ENCODE measurements at regions not wholly inside any gene's neighbourhood (a gene's known extent, or its start where the extent isn't known, plus 50 kb on each side); places are given as distances from the start of the nearest gene placed in this dataset.

GRCh38 chr10:28975891-28976531 is 298.7 kb downstream of the BAMBI start:
- ATAC-seq (no peak), DNase-seq (no peak)
- CTCF ChIA-PET = no interaction called here
- Mint-ChIP-seq H3K27me3 (peaks cover 2% of the 10 kb centered on the region), H3K27ac (no peak overlapping the region), H3K9me3 (ENCODE audit: low read depth) (peaks cover 5% of the 10 kb centered on the region), H3K36me3 (no peaks in the 10 kb centered on the region), H3K4me3 (no peak overlapping the region), H3K4me1 (no peaks in the 10 kb centered on the region)

GRCh38 chr10:28977518-28977917 is 300.2 kb downstream of the BAMBI start:
- Mint-ChIP-seq H3K4me3 (no peak overlapping the region), H3K36me3 (no peaks in the 10 kb centered on the region), H3K27me3 (peaks cover 2% of the 10 kb centered on the region), H3K27ac (no peak overlapping the region), H3K4me1 (no peaks in the 10 kb centered on the region), H3K9me3 (ENCODE audit: low read depth) (peaks cover 5% of the 10 kb centered on the region)
- ATAC-seq (no peak), DNase-seq (no peak)
- CTCF ChIA-PET = no interaction called here

GRCh38 chr10:28980264-28980663 is 302.9 kb downstream of the BAMBI start:
- Mint-ChIP-seq H3K4me1 (peaks cover 4% of the 10 kb centered on the region), H3K27ac (no peak overlapping the region), H3K4me3 (no peak overlapping the region), H3K9me3 (ENCODE audit: low read depth) (peaks cover 5% of the 10 kb centered on the region), H3K36me3 (no peaks in the 10 kb centered on the region), H3K27me3 (peaks cover 2% of the 10 kb centered on the region)
- no peak for ATAC-seq
- no peak for DNase-seq
- CTCF ChIA-PET = no interaction called here

GRCh38 chr10:28981007-28981406 is 303.7 kb downstream of the BAMBI start:
- Mint-ChIP-seq H3K9me3 (ENCODE audit: low read depth) (peaks cover 5% of the 10 kb centered on the region), H3K27ac (no peak overlapping the region), H3K4me3 (no peak overlapping the region), H3K4me1 (peaks cover 4% of the 10 kb centered on the region), H3K27me3 (peaks cover 2% of the 10 kb centered on the region), H3K36me3 (no peaks in the 10 kb centered on the region)
- DNase-seq (no peak), ATAC-seq (no peak)
- CTCF ChIA-PET = no interaction called here

GRCh38 chr10:28982974-28983373 is 305.7 kb downstream of the BAMBI start:
- H3K9me3 Mint-ChIP-seq (ENCODE audit: low read depth) = no peaks in the 10 kb centered on the region
- H3K4me1 Mint-ChIP-seq = peaks cover 4% of the 10 kb centered on the region
- no peak overlapping the region for H3K27ac Mint-ChIP-seq
- H3K4me3 Mint-ChIP-seq = no peak overlapping the region
- no peaks in the 10 kb centered on the region for H3K36me3 Mint-ChIP-seq
- CTCF ChIA-PET = no interaction called here
- peaks cover 2% of the 10 kb centered on the region for H3K27me3 Mint-ChIP-seq
- DNase-seq = no peak
- ATAC-seq = no peak

GRCh38 chr10:28983799-28984198 is 305.1 kb upstream of the LYZL1 start:
- Mint-ChIP-seq H3K9me3 (ENCODE audit: low read depth) (no peaks in the 10 kb centered on the region), H3K27ac (no peak overlapping the region), H3K4me3 (no peak overlapping the region), H3K4me1 (peaks cover 4% of the 10 kb centered on the region), H3K36me3 (no peaks in the 10 kb centered on the region), H3K27me3 (no peaks in the 10 kb centered on the region)
- ATAC-seq (no peak), DNase-seq (no peak)
- CTCF ChIA-PET = no interaction called here

- no peak for ATAC-seq
- H3K27me3 Mint-ChIP-seq = no peaks in the 10 kb centered on the region
- no peaks in the 10 kb centered on the region for H3K9me3 Mint-ChIP-seq (ENCODE audit: low read depth)
- H3K4me1 Mint-ChIP-seq = peaks cover 4% of the 10 kb centered on the region
- H3K4me3 Mint-ChIP-seq = no peak overlapping the region
- CTCF ChIA-PET = no interaction called here
- no peaks in the 10 kb centered on the region for H3K36me3 Mint-ChIP-seq
- DNase-seq = no peak
- no peak overlapping the region for H3K27ac Mint-ChIP-seq
Measured at GRCh38 chr10:28984431-28984830, 304.4 kb upstream of the LYZL1 start.

- no peak for ATAC-seq
Measured at GRCh38 chr10:28985137-28985885, 303.6 kb upstream of the LYZL1 start.

GRCh38 chr10:28986117-28986792 is 302.6 kb upstream of the LYZL1 start:
- Mint-ChIP-seq H3K4me1 (peaks cover 4% of the 10 kb centered on the region), H3K9me3 (ENCODE audit: low read depth) (no peaks in the 10 kb centered on the region), H3K27me3 (no peaks in the 10 kb centered on the region), H3K36me3 (no peaks in the 10 kb centered on the region), H3K27ac (no peak overlapping the region), H3K4me3 (no peak overlapping the region)
- CTCF ChIA-PET = interaction anchor here (0.7 kb wide), 1 partner anchor 546 kb away, joined by 3 read pairs; no protein-coding TSS in a partner anchor
- ATAC-seq (no peak), DNase-seq (no peak)

More at GRCh38 chr10:28985137-28985885, 303.6 kb upstream of the LYZL1 start:
- CTCF ChIA-PET = no interaction called here
- H3K4me3 Mint-ChIP-seq = no peak overlapping the region
- H3K4me1 Mint-ChIP-seq = peaks cover 4% of the 10 kb centered on the region
- H3K27me3 Mint-ChIP-seq = no peaks in the 10 kb centered on the region
- DNase-seq = no peak
- no peak overlapping the region for H3K27ac Mint-ChIP-seq
- H3K36me3 Mint-ChIP-seq = no peaks in the 10 kb centered on the region
- H3K9me3 Mint-ChIP-seq (ENCODE audit: low read depth) = no peaks in the 10 kb centered on the region

- H3K27ac Mint-ChIP-seq = no peak overlapping the region
- H3K4me1 Mint-ChIP-seq = peaks cover 4% of the 10 kb centered on the region
- ATAC-seq (no peak), DNase-seq (no peak)
- H3K36me3 Mint-ChIP-seq = no peaks in the 10 kb centered on the region
- no peaks in the 10 kb centered on the region for H3K27me3 Mint-ChIP-seq
- CTCF ChIA-PET = interaction anchor here (0.7 kb wide), 1 partner anchor 547 kb away, joined by 3 read pairs; no protein-coding TSS in a partner anchor
- no peaks in the 10 kb centered on the region for H3K9me3 Mint-ChIP-seq (ENCODE audit: low read depth)
- no peak overlapping the region for H3K4me3 Mint-ChIP-seq
Measured at GRCh38 chr10:28986856-28987255, 302.0 kb upstream of the LYZL1 start.

- CTCF ChIA-PET = no interaction called here
- Mint-ChIP-seq H3K4me3 (no peak overlapping the region), H3K4me1 (peaks cover 4% of the 10 kb centered on the region), H3K27me3 (no peaks in the 10 kb centered on the region), H3K27ac (no peak overlapping the region), H3K36me3 (no peaks in the 10 kb centered on the region), H3K9me3 (ENCODE audit: low read depth) (no peaks in the 10 kb centered on the region)
- ATAC-seq (no peak), DNase-seq (no peak)
Measured at GRCh38 chr10:28987555-28988320, 301.1 kb upstream of the LYZL1 start.

- Mint-ChIP-seq H3K9me3 (ENCODE audit: low read depth) (no peaks in the 10 kb centered on the region), H3K27ac (no peak overlapping the region), H3K4me3 (no peak overlapping the region), H3K27me3 (no peaks in the 10 kb centered on the region), H3K4me1 (peaks cover 4% of the 10 kb centered on the region), H3K36me3 (no peaks in the 10 kb centered on the region)
- no peak for DNase-seq
- ATAC-seq = no peak
- CTCF ChIA-PET = no interaction called here
Measured at GRCh38 chr10:28988980-28989379, 299.9 kb upstream of the LYZL1 start.

Data from activated CD8-positive, alpha-beta memory T cell treated with anti-CD3 and anti-CD28 coated beads, Interleukin-2, amount 10 ng/mL, durations not matched to agents 7 days and 5 days (primary cell).